Hepatocyte (in vitro differentiated cells): ENCODE measurements at regions not wholly inside any gene's neighbourhood (a gene's known extent, or its start where the extent isn't known, plus 50 kb on each side); places are given as distances from the start of the nearest gene placed in this dataset.

Experiments used
- CTCF ChIP-seq: fragments of 200-600 bp; sonication (generic); IDR thresholded peaks from 2 replicates; pipeline ENCODE4 v1.5.1; 2016; ENCODE audit warnings: antibody characterized with exemption, mild to moderate bottlenecking; ENCODE audit not compliant: poor library complexity
- EZH2 ChIP-seq: fragments of 200-600 bp; sonication (generic); IDR thresholded peaks from 2 replicates; pipeline ENCODE4 v1.6.1; 2016; ENCODE audit warnings: antibody characterized with exemption, mild to moderate bottlenecking, borderline replicate concordance

GRCh38 chr10:123501148-123501547, 165.0 kb upstream of the GPR26 start:
- TF ChIP-seq CTCF (no peak), EZH2 (no peak)
